Panc1 (cell line): ENCODE measurements at regions not wholly inside any gene's neighbourhood (a gene's known extent, or its start where the extent isn't known, plus 50 kb on each side); places are given as distances from the start of the nearest gene placed in this dataset.

ENCODE experiments used
- ATAC-seq: fragments of 200-7000 bp; cut with Tn5 transposase; 2 replicates; pipeline ENCODE4 v1.9.1; 2020; ENCODE audit warnings: mild to moderate bottlenecking, moderate library complexity
- BruUV-seq: library from RNA; stranded (reverse); fragments of 400-500 nt; replicated peaks from 2 replicates; lab custom pipeline; 2021; lab: Mats Ljungman, UMichigan
- CTCF ChIA-PET: fragments of 300-600 bp; sonication (Branson Sonifier 250); formaldehyde crosslinking; loops from one replicate; lab custom pipeline; 2022; ENCODE audit warnings: antibody characterized with exemption; lab: Charles Lee
- POLR2A ChIA-PET: fragments of 300-600 bp; sonication (Branson Sonifier 250); formaldehyde crosslinking; loops from one replicate; lab custom pipeline; 2022; ENCODE audit warnings: antibody characterized with exemption; lab: Charles Lee
- DNase-seq: peaks from one replicate; pipeline ENCODE4 v3.0.0-alpha.2; 2010; ENCODE audit warnings: low read depth, low spot score
- H3K27ac ChIP-seq: 2 replicates; pipeline ENCODE4 v1.5.1; 2011; ENCODE audit warnings: mild to moderate bottlenecking, low read length, inconsistent platforms
- H3K27me3 ChIP-seq: fragments of 200-500 bp; sonication (Bioruptor generic); 2 replicates; pipeline ENCODE4 v1.6.0; 2014; ENCODE audit warnings: low read length, inconsistent platforms; ENCODE audit not compliant: control insufficient read depth, insufficient read depth
- H3K36me3 ChIP-seq: fragments of 200-500 bp; sonication (Bioruptor generic); 2 replicates; pipeline ENCODE4 v1.5.1; 2014; ENCODE audit warnings: inconsistent platforms, mild to moderate bottlenecking, low read length, moderate library complexity; ENCODE audit not compliant: control insufficient read depth, insufficient read depth
- H3K4me1 ChIP-seq: 2 replicates; pipeline ENCODE4 v1.5.1; 2011; ENCODE audit warnings: inconsistent platforms, mild to moderate bottlenecking, low read length, moderate library complexity; ENCODE audit not compliant: control insufficient read depth, insufficient read depth
- H3K4me3 ChIP-seq, 2 experiments: 2 replicates each; pipeline ENCODE4 v1.5.1; 2011 to 2012; ENCODE audit warnings: low read depth in 2 of 2, low read length in 2 of 2, mild to moderate bottlenecking in 2 of 2, inconsistent platforms in 1 of 2, moderate library complexity in 1 of 2
- H3K9me3 ChIP-seq: fragments of 200-500 bp; sonication (Bioruptor generic); 2 replicates; pipeline ENCODE4 v1.5.1; 2014; ENCODE audit warnings: low read depth, mild to moderate bottlenecking, inconsistent platforms, low read length, moderate library complexity; ENCODE audit not compliant: control insufficient read depth, insufficient read depth
- CTCF ChIP-seq: fragments of 450-650 bp; IDR thresholded peaks from 2 replicates; pipeline ENCODE4 v1.5.1; 2017; ENCODE audit warnings: mild to moderate bottlenecking
- POLR2AphosphoS5 ChIP-seq: IDR thresholded peaks from 2 replicates; pipeline ENCODE4 v1.6.1; 2012; ENCODE audit warnings: mild to moderate bottlenecking, low read depth, low read length, moderate library complexity
- REST ChIP-seq, 2 experiments: IDR thresholded peaks; 2 replicates each; pipeline ENCODE4 v1.6.1; 2011 to 2012; ENCODE audit warnings: low read depth in 2 of 2, control low read depth in 1 of 2, low read length in 1 of 2, mild to moderate bottlenecking in 1 of 2, moderate library complexity in 1 of 2; ENCODE audit not compliant: insufficient read depth in 1 of 2
- SIN3A ChIP-seq: IDR thresholded peaks from 2 replicates; pipeline ENCODE4 v1.6.1; 2012; ENCODE audit warnings: low read depth, mild to moderate bottlenecking, low read length, moderate library complexity, borderline replicate concordance; ENCODE audit not compliant: insufficient read depth
- TCF7L2 ChIP-seq: IDR thresholded peaks from 2 replicates; pipeline ENCODE4 v1.6.1; 2011; ENCODE audit warnings: mild to moderate bottlenecking, low read depth, low read length, inconsistent platforms
- in situ Hi-C: cut with HindIII; loops from 2 replicates; pipeline ENCODE4 v1.10.0; 2016; ENCODE audit warnings: low sequenced_read_pairs, low pct_unique_long_range_greater_than_20kb
- intact Hi-C: fragments of 100-400 bp; cut with micrococcal nuclease; formaldehyde crosslinking; loops from one replicate; pipeline ENCODE4 v1.10.0; 2022; ENCODE audit not compliant: unreplicated experiment

- no peak for ATAC-seq
- Histone ChIP-seq H3K27ac (no peak overlapping the region), H3K4me3 (no peak overlapping the region), H3K9me3 (no peaks in the 10 kb centered on the region), H3K36me3 (no peaks in the 10 kb centered on the region), H3K27me3 (no peaks in the 10 kb centered on the region), H3K4me1 (no peaks in the 10 kb centered on the region)
- intact Hi-C loops, result no loop called here
- TF ChIP-seq REST (IDR thresholded peaks at IDR 0.05; ENCODE audit: insufficient read depth in 1 of 2, low read depth in 2 of 2, low read length in 1 of 2), result no peak
- no peak for TF ChIP-seq POLR2AphosphoS5
- TF ChIP-seq CTCF, result no peak
- TF ChIP-seq SIN3A, result no peak
- ChIA-PET CTCF (no interaction called here), POLR2A (no interaction called here)
- BruUV-seq, result no TSS peak
- DNase-seq, result no peak
- in situ Hi-C loops, result no loop called here
Observed at GRCh38 chr5:105807290-105807689, 1863.4 kb downstream of the EFNA5 start.

GRCh38 chr5:105806596-105806995, 1864.1 kb downstream of the EFNA5 start:
- Histone ChIP-seq H3K9me3 (no peaks in the 10 kb centered on the region), H3K4me3 (no peak overlapping the region), H3K27me3 (no peaks in the 10 kb centered on the region), H3K4me1 (no peaks in the 10 kb centered on the region), H3K36me3 (no peaks in the 10 kb centered on the region), H3K27ac (no peak overlapping the region)
- ATAC-seq (no peak), DNase-seq (no peak)
- no TSS peak for BruUV-seq
- TF ChIP-seq SIN3A (no peak), CTCF (no peak), REST (IDR thresholded peaks at IDR 0.05; ENCODE audit: insufficient read depth in 1 of 2, low read depth in 2 of 2, low read length in 1 of 2) (no peak), POLR2AphosphoS5 (no peak), TCF7L2 (no peak)
- POLR2A ChIA-PET, result no interaction called here
- in situ Hi-C loops, result no loop called here
- CTCF ChIA-PET, result no interaction called here
- intact Hi-C loops, result no loop called here
